ENCODE measurements at regions not wholly inside any gene's neighbourhood (a gene's known extent, or its start where the extent isn't known, plus 50 kb on each side); places are given as distances from the start of the nearest gene placed in this dataset.
A peak's percentile ranks its signal among the peaks of the same experiment; 100 is the strongest.
"Not testable (repeated sequence)": the region's sequence is repeated elsewhere in the genome, so short reads cannot be mapped to it uniquely, and the experiment has no call there.

DNA sequence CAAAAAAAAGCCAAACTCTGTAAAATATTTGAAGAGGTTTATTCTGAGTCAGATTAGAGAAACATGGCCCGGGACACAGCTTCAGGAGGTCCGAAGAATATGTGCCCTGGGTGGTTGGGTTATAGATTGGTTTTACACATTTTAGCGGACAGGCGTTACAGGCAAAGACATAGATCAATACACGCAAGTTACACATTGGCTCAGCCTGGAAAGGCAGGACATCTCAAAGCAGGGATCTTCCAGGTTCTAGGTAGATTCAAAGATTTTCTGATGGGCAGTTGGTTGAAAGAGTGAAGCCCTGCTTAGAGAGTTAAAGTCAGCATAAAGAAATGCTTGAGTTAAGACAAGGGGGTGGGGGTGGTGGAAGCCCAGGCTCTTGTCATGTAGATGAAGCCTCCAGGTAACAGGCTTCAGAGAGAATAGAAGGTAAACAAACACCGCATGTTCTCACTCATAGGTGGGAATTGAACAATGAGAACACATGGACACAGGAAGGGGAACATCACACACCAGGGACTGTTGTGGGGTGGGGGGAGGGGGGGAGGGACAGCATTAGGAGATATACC lies 464.3 kb upstream of the ADARB2 start:
- no peak for DNase-seq (ENCODE audit: low read depth)
- H3K4me3 ChIP-seq (ENCODE audit: low read length) = no peak overlapping the region
- TF ChIP-seq, protein P1, sequence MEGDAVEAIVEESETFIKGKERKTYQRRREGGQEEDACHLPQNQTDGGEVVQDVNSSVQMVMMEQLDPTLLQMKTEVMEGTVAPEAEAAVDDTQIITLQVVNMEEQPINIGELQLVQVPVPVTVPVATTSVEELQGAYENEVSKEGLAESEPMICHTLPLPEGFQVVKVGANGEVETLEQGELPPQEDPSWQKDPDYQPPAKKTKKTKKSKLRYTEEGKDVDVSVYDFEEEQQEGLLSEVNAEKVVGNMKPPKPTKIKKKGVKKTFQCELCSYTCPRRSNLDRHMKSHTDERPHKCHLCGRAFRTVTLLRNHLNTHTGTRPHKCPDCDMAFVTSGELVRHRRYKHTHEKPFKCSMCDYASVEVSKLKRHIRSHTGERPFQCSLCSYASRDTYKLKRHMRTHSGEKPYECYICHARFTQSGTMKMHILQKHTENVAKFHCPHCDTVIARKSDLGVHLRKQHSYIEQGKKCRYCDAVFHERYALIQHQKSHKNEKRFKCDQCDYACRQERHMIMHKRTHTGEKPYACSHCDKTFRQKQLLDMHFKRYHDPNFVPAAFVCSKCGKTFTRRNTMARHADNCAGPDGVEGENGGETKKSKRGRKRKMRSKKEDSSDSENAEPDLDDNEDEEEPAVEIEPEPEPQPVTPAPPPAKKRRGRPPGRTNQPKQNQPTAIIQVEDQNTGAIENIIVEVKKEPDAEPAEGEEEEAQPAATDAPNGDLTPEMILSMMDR (IDR thresholded peaks at IDR 0.05; ENCODE audit: insufficient read depth, low read depth, low read length, missing control alignments) = no peak

DNA sequence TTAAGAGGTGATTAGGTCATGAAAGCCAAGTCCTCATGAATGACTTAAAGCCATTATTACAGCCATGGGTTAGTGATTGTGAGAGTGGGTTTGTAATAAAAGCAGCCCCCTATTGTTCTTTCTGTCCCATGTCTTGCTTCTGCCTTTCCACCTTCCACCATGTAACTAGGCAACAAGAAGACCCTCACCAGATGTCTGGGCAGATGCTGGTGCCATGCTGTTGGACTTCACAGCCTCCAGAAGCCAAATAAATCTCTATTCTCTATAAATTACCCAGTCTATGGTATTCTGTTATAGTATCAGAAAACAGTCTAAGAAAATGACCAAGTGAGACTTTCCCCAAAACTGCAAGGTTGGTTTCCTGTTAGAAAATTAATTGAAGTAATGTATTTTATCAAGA lies 460.3 kb upstream of the ADARB2 start:
- TF ChIP-seq, protein P1 (IDR thresholded peaks at IDR 0.05; ENCODE audit: insufficient read depth, low read depth, low read length, missing control alignments) = no peak
- no peak for DNase-seq (ENCODE audit: low read depth)
- H3K4me3 ChIP-seq (ENCODE audit: low read length) = no peak overlapping the region

DNA sequence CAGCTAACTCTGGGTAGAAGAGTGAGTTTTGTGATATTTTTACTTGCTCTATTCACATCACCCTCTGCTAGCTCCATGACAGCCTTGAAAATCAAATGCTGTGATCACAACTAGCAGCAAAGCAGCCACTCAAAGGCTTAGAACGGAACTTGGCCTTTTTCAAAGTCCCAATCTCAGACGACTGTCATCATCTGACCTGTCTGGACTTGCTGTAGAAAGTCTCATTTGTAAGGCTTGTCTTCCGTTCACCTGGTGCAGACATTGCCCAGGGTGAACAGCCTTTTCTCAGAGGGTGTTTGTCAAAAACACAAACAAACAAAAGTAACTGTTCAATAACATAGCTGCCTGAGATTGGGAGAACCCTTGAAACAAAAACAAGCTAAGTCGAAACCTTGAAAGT lies 458.9 kb upstream of the ADARB2 start:
- TF ChIP-seq, protein P1 (IDR thresholded peaks at IDR 0.05; ENCODE audit: insufficient read depth, low read depth, low read length, missing control alignments) = no peak
- DNase-seq (ENCODE audit: low read depth) = peak; percentile 69
- no peak overlapping the region for H3K4me3 ChIP-seq (ENCODE audit: low read length)

DNA sequence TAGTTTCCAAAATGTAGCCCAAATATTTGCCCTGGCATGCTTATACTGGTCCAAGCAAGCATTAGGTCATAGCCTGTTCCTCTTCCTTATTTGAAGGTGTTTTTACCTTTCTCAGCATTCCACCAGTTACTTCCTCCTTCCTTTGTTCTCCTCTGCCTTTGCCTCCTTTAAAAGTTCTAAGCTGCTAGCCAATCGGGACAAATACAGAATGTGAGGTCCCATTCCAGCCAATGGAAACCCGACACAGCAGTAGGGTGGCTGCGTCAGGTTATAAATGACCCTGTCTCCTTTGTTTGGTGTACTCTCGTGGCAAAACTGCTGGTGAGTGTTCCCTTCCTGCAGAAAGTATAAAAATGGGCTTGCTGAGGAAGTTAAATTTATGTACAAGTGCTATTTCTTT lies 452.0 kb upstream of the ADARB2 start:
- peak; percentile 43 for DNase-seq (ENCODE audit: low read depth)
- not testable (repeated sequence) for H3K4me3 ChIP-seq (ENCODE audit: low read length)

DNA sequence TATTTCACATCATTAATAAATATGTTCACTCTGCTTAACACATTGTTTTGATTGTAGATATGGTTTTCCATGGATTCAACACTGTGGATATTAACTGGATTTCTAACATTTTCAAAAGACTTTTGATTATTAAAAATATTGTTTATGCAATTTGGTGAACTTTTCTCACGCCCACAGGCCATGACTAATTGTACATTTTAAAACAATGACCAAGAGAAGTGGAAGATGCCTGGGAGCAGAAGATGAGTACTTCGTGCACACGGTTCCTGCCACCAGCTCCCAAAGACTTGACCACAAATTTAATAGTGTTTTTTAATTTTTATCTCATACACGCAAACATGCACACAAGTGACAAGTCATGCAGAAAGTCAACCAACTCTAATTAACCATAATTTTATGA lies 451.0 kb upstream of the ADARB2 start:
- peak; percentile 70 for DNase-seq (ENCODE audit: low read depth)
- TF ChIP-seq, protein P1 (IDR thresholded peaks at IDR 0.05; ENCODE audit: insufficient read depth, low read depth, low read length, missing control alignments) = no peak
- H3K4me3 ChIP-seq (ENCODE audit: low read length) = no peak overlapping the region

DNA sequence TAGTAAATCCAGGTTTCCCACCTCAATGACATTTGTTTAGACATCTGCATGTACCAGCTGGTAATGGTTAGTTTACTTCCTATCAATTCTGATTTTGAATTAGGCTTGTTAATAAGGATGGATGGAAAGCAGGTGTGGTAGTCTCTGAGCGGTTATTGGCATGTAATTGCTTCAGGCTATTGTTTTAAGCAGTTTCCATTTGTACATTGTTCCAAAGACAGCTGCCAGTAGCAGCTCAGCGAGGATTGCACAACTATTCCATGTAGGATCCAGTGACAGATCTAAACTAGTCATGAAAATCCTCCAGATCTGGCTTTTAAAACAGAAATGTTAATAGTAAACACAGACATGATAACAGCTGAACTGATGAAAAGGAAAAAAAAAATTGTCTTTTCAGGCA lies 436.0 kb upstream of the ADARB2 start:
- DNase-seq (ENCODE audit: low read depth) = peak; percentile 73
- H3K4me3 ChIP-seq (ENCODE audit: low read length) = no peak overlapping the region
- TF ChIP-seq, protein P1 (IDR thresholded peaks at IDR 0.05; ENCODE audit: insufficient read depth, low read depth, low read length, missing control alignments) = no peak

DNA sequence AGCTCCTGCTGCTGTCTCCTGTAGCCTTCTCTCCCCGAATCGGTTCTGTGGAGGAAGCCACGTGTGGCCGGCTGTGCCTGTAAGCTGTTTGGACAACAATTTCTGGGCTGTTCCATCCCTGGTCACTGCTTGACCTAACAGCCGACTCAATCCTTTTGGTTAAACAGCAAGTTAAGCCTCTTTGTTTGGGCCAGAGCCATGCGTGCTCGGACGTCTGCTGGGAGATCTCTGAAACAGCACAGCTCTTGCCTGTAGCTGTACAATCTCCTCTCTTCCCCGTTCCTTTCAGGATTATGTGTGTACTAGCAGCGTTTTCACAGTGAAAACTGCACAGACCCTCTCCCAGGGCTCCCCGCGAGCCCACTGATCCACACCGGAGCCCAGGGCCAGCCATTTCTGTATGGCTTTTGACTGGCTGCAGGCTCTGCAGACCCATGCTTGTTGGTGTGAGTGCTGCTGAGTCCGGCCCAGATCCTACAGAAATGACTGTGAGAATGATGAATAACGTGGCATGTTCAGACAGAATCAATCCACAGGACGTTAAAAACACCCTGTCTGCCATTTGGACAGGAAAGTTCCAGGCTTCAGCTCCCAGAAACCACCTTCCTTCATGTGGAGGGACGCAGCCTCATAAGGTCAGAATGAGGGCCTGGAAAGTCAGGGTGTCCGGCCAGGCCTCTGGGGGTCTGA lies 428.6 kb upstream of the ADARB2 start:
- TF ChIP-seq, protein P1 (IDR thresholded peaks at IDR 0.05; ENCODE audit: insufficient read depth, low read depth, low read length, missing control alignments) = no peak
- peak; percentile 64 for DNase-seq (ENCODE audit: low read depth)

More for the DNA sequence above, 428.6 kb upstream of the ADARB2 start:
- H3K4me3 ChIP-seq (ENCODE audit: low read length) = no peak overlapping the region

Measured in epithelial cell of esophagus (primary cell).